Inflammatory macrophage treated with lipopolysaccharide for 1 hour (primary cell): ENCODE measurements at regions not wholly inside any gene's neighbourhood (a gene's known extent, or its start where the extent isn't known, plus 50 kb on each side); places are given as distances from the start of the nearest gene placed in this dataset.
"Not testable (repeated sequence)": the region's sequence is repeated elsewhere in the genome, so short reads cannot be mapped to it uniquely, and the experiment has no call there.

Experiments
- DNase-seq, 2 donors: peaks; one replicate each; pipeline ENCODE4 v3.0.0-alpha.2; 2020 to 2022

DNA sequence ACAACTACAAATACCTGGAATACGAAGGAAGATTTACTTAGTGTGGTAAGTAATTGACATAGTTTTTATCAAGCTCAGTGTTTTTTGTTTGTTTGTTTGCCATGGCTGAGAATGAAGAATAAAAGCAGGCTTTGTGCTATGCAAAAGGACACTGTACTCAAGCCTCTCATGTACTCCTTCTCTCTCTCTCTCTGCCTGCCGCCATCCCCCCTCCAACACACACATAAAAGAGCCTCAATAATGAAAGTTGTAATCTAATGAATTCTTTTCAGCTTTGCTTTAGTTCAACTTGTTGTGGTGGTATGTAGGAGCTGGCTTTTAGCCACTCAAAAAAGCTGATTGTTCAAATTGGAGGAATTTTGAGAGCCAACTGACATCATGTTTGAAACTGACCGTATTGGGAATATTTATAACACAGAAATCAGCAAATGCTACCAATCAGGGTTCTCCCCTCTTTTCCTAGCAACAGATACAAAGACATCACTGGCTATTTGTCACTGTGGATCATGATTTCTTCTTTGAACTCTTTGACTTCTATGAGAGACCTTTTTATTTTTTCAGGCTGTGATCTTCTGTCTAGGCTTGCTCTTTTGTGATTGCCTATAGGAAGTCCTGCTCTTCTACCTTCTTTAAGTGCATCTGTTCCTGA, 1148.8 kb downstream of the RAPGEF2 start:
- no peak for DNase-seq

DNA sequence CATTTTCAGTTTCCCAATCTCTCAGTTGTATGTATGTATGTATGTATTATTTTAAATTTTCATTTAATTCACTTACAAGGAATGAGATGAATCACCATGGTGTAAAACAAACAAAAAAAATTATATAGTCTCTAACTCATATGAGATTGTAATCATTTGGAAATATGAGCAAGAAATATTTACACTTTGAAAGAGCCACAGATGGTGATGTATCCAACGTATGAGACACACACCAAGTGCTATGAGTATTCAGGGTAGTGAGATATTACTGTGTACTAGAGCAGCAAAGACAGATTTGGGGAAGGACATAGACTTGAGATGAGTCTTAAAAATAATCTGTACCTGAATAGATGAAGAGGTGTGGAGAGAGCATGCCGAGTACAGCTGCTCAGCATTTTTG, 1154.4 kb downstream of the RAPGEF2 start:
- DNase-seq, result no peak

DNA sequence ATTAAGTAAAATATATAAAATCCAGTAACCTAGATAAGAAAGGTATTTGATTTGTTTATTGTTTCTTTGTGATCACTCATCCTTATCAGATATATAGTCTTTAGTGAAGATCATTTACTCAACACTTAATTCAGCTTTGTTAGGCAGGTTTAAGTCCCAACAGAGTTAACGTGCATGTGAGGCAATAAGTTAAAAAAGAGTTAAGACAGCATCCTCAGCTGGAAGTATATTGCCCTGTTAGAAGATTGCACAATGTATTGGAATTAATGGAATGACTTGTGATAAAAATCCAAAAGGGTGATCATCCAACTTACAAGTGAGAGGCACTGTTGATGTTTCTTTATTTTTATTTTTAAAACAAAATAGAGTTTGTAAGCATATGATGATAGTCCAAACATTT, 1162.1 kb downstream of the RAPGEF2 start:
- DNase-seq, result no peak

DNA sequence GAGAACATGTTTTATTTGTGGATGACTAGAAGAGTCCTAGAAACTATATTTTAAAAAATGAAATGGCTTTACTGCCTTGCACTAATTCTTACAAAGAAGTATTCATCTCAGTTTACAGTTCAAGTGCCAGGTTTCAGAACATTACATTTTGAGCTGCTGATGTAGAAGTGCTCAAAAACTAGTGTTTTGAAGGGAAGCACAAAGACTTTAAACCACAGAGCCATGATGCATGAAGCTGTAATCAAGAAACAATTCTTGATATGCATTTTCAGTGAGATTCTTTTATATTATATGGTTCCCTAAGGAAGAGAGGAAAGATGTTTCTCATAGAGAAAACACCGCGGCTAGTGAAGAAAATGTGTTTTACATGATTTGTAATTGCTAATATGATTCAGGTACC, 1163.0 kb downstream of the RAPGEF2 start:
- no peak for DNase-seq

DNA sequence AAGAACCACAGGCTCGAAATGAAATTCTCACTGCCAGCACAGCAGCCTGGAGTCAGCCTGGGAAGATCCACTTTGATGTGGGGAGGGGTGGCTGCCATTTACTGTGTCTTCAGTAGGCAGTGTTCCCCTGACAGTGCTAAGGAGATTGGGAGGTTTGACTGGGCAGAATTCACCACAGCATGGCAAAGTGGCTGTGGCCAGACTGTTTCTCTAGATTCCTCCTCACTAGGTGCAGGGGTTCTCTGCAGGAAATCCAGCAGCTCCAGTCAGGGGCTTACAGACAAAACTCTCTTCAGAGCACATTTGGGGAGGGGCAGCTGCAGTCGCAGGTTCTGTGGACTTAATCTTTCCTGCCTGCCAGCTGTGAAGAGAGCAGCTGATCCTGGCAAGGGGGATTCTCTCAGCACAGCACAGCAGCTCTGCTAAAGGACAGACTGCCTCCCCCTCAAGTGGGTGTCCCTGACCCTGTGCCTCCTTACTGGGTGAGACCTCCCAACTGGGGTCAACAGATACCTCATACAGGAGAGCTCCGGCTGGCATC, 1174.0 kb downstream of the RAPGEF2 start:
- no peak for DNase-seq

DNA sequence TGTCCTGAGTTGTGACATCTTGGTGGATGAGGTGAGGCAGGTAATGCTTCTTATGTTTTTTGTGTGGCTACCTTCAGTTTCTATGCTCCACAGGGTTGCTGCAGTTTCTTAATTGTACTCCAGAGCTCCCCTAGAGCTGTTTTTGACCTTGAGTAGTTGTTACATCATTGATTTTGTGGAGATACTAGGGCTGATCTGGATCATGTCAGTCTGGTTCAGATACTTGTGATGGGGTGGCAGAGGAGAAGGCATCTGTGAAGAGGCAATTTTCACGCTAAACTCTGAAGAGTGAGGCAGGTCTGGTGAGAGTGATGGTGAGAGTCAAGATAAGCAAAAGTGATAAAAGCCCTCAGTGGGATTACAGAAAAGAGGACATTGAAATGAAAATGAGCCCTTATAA, 1180.2 kb downstream of the RAPGEF2 start:
- no peak for DNase-seq

DNA sequence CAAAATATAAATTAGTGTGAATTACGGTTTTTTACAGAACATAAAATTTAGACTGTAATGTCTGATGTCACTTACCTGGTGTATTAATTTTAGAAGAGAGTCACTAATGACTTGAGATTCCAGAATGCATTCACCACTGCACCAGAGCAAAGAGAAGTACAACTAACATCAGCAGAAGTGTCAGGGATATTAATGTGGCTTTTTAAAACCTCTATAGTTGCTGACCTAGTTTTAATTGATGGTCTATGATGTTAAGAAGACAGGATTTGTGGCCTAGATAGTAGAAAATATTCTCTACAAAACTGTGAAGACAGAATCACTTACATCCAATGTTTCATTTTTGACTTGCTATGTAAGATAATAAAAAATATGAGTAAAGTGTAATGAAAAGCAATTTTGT, 1181.6 kb downstream of the RAPGEF2 start:
- no peak for DNase-seq

DNA sequence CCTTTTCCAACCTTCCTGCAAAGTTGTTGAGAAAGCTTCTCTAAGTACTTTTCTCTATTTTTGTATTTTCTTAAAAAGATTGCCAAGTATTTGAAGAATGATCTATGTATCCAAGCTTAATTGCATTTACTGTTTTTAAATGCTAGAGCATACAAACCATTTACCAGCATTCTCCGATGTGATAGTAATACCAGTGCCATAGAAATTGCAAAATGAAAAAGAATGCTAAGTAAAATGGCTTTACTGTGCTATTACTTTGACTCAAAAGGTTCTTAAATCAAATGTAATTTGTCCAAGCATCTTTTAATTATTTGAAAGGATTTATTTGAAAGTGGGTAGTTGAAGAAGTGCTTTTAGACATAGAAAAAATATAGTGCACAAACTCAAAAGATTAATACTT, 1183.2 kb downstream of the RAPGEF2 start:
- DNase-seq, result no peak

DNA sequence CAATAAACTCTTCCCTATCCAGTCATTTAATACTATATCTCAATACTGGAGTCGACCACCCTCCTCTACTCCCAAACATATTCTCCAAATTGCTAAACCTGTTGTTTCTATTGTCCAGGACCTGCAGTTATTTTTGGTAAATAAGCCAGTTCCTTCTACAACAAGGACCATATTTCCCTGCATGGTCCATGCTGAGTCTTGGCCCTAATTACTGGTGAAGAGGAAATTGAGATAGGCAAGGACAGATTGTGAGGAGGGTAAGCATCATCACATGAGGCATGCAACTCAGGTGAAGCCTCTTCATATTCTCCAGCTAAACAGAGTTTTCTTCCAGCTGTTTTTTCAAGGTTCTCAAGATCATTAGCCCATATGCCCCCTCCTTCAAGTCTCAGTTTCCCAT, 1193.6 kb downstream of the RAPGEF2 start:
- no peak for DNase-seq

DNA sequence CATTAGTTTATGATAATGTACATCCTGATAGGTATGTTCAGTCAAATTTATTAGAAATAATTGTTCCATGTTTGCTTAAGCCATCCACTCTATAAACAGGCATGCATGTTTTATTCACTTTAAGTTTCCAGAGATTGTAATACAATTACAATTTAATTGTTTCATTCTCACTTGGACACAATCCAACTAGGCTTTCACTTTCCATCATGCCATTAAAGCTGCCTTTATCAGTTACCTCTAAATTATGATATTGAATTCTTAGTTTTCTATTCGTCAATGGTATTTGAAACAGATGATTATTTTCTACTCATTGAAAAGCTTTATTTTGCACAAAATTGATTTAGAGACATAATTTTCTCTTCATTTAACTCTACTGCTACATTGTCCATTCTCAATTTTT, 1196.3 kb downstream of the RAPGEF2 start:
- DNase-seq, result no peak

DNA sequence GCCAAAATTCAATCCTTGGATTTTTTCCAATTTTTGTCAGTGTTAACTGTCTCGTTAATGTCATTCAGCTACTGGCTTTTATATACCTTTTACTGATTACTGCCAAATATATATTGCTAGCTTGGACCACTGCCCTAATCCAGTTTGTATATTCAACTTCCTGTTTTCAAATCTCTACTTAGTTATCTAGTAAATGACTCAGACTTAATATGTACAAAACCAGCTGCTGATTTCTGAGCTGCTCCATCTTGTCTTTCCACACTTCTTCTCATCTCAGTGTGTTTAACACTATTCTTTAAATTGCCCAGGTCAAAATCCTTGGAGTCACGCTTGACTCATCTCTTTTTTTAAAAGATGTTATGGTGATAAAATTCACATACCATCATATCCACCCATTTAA, 1196.7 kb downstream of the RAPGEF2 start:
- DNase-seq, result no peak

DNA sequence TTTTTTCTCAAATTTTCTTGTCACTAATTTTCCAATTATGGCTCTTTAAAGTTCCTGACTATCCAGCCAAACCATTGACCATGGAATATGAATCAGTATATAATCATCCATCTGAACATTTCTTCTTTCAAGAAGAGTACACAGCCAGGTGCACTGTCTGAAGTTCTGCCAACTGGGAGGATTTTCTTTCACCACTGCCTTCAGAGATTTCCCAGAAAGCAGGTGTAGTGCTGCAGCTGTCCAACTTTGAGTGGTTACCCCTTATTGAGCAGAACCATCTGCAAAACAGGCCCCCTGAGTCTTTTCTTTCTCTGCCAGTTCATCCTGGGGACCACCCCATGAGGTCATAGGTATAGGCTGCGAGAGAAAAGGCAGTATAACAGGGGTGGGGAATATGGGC, 1213.2 kb downstream of the RAPGEF2 start:
- DNase-seq, result no peak

DNA sequence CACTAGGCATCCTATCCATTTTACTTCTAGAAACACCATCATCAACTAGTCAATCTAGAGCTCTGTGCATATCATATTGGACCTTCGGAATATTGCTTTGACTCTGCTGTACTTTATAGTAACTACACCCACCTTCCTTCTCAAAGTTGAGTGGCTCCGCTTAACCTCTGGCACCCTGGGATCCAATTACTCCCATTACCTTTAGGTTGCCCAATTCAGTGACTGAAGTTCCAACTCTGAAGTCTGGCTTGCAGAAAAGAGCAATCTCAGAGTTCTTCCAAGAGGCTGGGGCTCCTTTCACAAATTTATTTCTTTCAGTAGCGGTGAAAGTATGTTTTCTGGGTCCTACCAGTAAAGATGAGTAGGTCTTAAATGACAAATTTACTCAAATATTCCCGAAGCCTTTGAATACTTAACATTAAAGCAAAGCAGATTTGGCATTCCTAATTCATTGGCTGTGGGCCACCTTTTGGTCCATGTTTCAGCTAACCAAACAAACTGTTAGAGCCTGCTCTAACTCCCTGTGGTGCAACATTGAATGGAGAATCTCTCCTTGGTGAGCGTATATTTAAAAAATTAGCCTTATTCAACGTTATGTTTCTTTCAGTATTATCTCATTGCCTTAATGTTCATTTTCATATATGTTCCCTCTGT, 1215.8 kb downstream of the RAPGEF2 start:
- no peak for DNase-seq

DNA sequence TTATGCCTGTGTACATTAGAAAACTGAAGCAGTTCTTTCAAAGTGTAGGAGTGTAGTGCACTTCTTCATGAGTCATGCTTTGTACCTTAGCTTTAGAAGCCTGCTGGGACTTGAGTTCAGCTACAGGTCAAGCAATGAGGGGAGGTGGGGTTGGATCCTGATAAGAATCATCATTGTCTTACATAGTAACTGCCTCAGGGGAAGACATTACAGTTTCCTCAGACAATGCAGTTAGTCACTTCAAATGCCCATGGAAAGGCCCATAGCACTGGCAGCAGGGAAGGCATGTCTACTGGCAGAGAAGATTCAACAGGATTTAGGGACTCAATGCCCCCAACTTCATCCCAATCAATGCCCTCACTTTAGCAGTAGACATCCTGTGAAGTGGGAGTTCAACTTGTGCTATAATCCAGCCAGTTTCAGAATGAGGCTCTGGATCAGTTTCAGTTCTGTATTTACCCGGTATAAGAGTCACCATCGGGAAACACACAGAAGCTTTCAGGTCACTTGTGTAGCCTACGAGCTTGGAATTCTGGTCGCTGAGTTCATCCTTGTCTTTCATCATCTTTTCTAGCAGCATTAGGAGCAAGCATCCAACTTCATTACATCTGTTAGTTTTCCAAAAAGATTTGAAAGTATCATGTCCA, 1216.5 kb downstream of the RAPGEF2 start:
- DNase-seq, result no peak

DNA sequence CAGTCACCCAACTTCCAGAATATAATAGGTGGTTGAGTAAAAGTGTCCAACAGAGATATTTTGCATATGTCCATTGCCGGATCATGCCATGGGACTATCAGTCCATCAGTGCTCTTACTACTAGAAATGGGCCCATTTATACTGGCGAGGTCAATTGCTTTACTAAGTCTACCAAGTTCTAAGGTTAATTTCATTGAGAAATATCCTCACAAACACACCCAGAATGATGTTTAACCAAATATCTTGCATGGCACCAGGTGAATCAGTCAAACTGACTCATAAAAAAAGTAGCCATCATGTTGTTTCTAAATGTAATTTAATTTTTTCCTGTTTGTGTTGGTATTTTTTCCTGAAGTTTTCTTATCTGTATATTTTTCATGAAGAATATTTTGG, 1217.0 kb downstream of the RAPGEF2 start:
- no peak for DNase-seq

DNA sequence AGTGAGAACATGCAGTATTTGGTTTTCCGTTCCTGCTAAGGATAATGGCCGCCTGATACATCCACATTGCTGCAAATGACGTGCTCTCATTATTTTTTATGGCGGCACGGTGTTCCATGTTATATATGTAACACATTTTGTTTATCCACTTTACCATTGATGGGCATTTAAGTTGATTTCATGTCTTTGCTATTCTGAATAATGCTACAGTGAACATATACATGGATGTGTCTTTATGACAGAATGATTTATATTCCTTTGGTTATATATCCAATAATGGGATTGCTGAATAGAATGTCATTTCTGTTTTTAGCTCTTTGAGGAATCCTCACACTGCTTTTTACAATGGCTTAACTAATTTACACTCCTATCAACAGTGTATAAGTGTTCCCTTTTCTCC, 1223.2 kb downstream of the RAPGEF2 start:
- no peak for DNase-seq

DNA sequence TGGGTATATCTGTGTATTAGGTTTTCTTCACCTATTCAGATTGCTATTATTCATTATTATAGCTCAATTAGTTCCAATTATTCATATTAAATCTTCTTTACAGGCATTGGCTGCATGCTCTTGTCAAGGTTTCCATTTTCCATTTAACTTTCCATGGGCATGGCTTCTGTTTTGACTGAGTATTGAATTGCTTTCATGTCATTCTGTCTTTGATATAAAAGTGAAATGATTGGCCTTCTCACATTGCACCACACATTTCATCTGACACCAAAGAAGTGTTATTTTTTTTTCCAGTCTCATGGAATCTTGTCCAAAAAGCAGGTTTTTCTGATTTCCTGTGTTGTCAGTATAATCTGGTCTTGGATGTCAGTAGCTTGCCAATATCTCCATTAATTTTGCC, 1244.3 kb downstream of the RAPGEF2 start:
- no peak for DNase-seq

DNA sequence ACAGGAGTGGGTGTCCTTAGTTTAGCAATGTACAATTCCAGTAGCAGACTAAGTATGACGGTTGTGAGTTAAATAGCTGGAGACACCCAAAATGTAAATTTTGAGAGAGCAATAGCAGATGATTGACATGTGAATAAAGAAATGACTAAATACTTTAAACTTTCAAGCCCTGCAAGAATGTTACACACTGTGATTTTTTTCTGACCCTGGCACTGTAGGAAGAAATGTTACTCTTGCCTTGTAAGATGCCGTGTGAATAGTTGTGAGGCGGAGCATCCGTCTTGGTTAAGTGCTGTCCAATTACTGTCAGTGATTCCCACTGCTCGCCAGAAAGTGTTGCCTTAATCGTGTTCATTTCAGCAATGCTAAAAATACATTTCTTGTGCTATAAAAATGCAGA, 1248.1 kb downstream of the RAPGEF2 start:
- DNase-seq, result no peak

DNA sequence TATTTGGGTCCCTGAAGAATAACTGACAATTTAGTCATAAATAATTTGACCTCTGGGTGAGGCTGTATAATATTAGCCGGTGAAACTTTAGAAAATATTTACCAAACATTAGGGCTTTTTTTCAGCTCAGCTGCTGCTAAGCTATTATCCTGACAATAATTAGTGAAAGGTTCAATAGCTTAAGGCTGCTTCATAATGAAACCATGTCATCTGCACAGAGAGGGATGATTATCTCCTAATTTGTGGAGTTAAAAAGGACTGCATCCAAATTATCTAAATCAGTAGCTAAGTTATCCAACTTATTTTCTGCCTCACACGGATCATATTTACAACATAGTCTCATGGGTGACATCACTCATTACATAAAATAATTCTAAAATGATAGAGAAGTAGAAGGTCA, 1249.8 kb downstream of the RAPGEF2 start:
- no peak for DNase-seq

DNA sequence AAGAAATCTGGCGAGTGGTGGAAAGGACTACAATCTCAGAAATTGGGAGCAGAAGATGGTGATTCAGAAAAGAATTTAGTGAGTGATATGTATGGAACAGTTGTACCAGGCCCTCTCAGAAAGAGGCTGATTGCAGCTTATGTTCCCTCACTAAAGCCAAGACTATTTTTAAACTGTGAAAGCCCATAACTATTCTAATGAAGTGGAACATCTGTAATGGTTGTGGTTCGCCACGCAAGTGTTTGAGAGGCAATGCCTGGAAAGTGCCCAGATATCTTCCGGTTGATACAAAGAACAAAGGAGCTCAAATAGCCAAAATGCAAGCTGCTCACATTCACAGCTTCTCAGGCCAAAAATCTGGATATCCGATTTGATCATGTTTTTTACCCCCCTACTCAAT, 1250.7 kb downstream of the RAPGEF2 start:
- DNase-seq, result no peak

DNA sequence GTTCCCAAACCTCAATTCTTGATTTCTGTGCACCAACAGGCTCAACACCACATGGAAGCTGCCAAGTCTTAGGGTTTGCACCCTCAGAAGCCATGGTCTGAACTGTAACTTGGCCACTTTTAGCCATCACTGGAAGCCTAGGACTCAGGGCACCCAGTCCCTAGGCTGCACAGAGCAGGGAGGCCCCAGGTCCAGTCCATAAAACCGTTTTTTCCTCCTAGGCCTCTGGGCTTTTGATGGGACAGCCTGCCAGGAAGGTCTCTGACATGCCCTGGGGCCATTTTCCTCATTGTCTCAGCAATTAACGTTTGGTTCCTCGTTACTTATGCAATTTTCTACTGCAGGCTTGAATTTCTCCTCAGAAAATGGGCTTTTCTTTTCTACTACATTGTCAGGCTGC, 1259.6 kb downstream of the RAPGEF2 start:
- no peak for DNase-seq

DNA sequence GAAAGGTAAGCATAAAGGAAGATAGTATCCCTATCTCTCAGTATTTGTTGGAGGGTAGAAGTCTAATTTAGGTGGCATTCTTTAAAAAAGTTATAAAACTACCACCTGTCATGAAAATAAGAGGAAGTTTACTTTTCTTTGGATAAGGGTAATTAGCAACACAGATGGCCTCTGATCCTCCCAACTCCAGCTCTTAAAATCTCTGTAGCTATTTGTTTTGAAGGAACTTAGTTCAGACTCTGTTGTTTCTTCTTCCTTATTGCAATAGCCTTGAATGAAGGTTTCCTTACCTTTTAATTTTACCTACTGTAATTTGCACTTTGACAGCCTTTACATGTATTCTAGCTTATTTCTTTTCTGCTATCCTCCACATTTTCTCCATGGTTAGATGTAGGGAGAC, 1261.3 kb downstream of the RAPGEF2 start:
- DNase-seq, result no peak

DNA sequence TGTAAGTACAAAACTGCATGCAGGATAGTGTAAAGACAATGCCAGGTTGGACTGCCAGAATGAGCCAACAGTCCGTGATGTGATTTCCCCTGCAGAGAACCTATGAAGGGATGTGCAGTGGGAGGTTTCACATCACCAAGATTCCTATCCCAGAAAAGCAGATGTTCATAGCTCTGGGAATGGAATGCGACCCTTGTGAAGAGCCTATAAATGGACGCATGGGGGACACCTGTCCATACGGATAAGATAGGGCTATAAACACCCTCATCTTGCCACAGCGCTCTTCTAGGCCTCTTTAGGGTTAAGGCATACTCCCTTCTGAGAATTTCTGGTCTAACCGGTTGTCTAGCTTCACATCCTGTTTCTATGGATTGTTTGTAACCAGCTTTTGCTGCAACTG, 1261.8 kb downstream of the RAPGEF2 start:
- not testable (repeated sequence) for DNase-seq

DNA sequence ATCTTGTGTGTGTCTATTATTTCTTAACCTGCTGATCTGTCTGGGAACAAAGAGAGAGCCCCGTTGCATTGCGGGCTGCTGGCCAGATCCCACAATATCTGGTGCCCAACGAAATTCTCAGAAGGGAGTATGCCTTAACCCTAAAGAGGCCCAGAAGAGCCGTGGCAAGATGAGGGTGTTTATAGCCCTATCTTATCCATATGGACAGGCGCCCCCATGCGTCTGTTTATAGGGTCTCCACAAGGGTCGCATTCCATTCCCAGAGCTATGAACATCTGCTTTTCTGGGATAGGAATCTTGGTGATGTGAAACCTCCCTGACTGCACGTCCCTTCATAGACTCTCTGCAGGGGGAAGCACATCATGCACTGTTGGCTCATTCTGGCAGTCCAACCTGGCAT, 1262.5 kb downstream of the RAPGEF2 start:
- not testable (repeated sequence) for DNase-seq
